DND-41 (cell line): ENCODE measurements at regions not wholly inside any gene's neighbourhood (a gene's known extent, or its start where the extent isn't known, plus 50 kb on each side); places are given as distances from the start of the nearest gene placed in this dataset.

Experiments
- EZH2 ChIP-seq: IDR thresholded peaks from 3 replicates; pipeline ENCODE4 v1.6.1; 2012; ENCODE audit warnings: borderline replicate concordance, low read depth, mild to moderate bottlenecking, moderate library complexity, low read length, inconsistent platforms; ENCODE audit not compliant: severe bottlenecking
- TF ChIP-seq, protein P1 (sequence below): IDR thresholded peaks from 2 replicates; pipeline ENCODE4 v1.5.1; 2012; ENCODE audit warnings: borderline replicate concordance, low read length, moderate library complexity, mild to moderate bottlenecking; ENCODE audit not compliant: poor library complexity, severe bottlenecking; ENCODE audit errors: extremely low read depth

DNA sequence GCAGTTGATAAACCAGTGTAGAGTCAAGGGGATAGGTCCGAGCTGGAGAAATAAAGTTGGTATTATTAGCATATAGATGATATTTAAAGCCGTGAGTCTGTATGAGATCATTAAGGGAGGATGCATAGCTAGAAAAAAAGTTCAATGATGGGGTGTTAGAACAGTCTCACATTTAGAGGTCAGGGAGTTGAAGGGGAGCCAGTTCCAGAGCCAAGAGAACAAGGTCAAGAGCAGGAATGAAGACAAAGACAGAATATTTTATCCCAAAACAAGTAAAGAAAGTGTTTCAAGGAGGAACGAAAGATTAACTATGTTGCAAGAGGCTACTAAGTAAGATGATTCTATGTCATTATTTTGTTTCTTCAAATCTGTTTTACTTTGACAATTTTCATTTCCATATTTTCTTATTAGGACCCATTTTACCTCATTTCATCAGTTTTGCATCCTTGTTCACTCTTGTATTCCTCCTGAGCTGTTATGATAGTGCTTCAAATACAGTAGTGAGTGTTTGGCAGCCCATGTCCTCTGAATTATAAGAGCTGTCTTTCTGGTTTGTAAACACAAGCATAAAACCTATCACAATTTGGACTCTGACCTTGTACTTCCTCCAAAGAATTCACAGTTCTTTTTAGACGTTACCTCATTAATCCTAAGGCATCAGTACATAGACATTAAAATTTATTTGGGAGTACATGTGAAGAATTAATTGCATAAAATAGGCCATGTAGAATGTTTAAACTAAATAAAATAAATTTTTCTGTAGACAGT is 695.7 kb upstream of the NECTIN3 start:
- TF ChIP-seq, protein P1, sequence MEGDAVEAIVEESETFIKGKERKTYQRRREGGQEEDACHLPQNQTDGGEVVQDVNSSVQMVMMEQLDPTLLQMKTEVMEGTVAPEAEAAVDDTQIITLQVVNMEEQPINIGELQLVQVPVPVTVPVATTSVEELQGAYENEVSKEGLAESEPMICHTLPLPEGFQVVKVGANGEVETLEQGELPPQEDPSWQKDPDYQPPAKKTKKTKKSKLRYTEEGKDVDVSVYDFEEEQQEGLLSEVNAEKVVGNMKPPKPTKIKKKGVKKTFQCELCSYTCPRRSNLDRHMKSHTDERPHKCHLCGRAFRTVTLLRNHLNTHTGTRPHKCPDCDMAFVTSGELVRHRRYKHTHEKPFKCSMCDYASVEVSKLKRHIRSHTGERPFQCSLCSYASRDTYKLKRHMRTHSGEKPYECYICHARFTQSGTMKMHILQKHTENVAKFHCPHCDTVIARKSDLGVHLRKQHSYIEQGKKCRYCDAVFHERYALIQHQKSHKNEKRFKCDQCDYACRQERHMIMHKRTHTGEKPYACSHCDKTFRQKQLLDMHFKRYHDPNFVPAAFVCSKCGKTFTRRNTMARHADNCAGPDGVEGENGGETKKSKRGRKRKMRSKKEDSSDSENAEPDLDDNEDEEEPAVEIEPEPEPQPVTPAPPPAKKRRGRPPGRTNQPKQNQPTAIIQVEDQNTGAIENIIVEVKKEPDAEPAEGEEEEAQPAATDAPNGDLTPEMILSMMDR: no peak
- no peak for TF ChIP-seq EZH2
